Panc1 (cell line): ENCODE measurements at regions not wholly inside any gene's neighbourhood (a gene's known extent, or its start where the extent isn't known, plus 50 kb on each side); places are given as distances from the start of the nearest gene placed in this dataset.

ENCODE experiments used
- ATAC-seq: fragments of 200-7000 bp; cut with Tn5 transposase; 2 replicates; pipeline ENCODE4 v1.9.1; 2020; ENCODE audit warnings: mild to moderate bottlenecking, moderate library complexity
- BruUV-seq: library from RNA; stranded (reverse); fragments of 400-500 nt; replicated peaks from 2 replicates; lab custom pipeline; 2021; lab: Mats Ljungman, UMichigan
- CTCF ChIA-PET: fragments of 300-600 bp; sonication (Branson Sonifier 250); formaldehyde crosslinking; loops from one replicate; lab custom pipeline; 2022; ENCODE audit warnings: antibody characterized with exemption; lab: Charles Lee
- POLR2A ChIA-PET: fragments of 300-600 bp; sonication (Branson Sonifier 250); formaldehyde crosslinking; loops from one replicate; lab custom pipeline; 2022; ENCODE audit warnings: antibody characterized with exemption; lab: Charles Lee
- DNase-seq: peaks from one replicate; pipeline ENCODE4 v3.0.0-alpha.2; 2010; ENCODE audit warnings: low read depth, low spot score
- H3K27ac ChIP-seq: 2 replicates; pipeline ENCODE4 v1.5.1; 2011; ENCODE audit warnings: mild to moderate bottlenecking, low read length, inconsistent platforms
- H3K27me3 ChIP-seq: fragments of 200-500 bp; sonication (Bioruptor generic); 2 replicates; pipeline ENCODE4 v1.6.0; 2014; ENCODE audit warnings: low read length, inconsistent platforms; ENCODE audit not compliant: control insufficient read depth, insufficient read depth
- H3K36me3 ChIP-seq: fragments of 200-500 bp; sonication (Bioruptor generic); 2 replicates; pipeline ENCODE4 v1.5.1; 2014; ENCODE audit warnings: inconsistent platforms, mild to moderate bottlenecking, low read length, moderate library complexity; ENCODE audit not compliant: control insufficient read depth, insufficient read depth
- H3K4me1 ChIP-seq: 2 replicates; pipeline ENCODE4 v1.5.1; 2011; ENCODE audit warnings: inconsistent platforms, mild to moderate bottlenecking, low read length, moderate library complexity; ENCODE audit not compliant: control insufficient read depth, insufficient read depth
- H3K4me3 ChIP-seq, 2 experiments: 2 replicates each; pipeline ENCODE4 v1.5.1; 2011 to 2012; ENCODE audit warnings: low read depth in 2 of 2, low read length in 2 of 2, mild to moderate bottlenecking in 2 of 2, inconsistent platforms in 1 of 2, moderate library complexity in 1 of 2
- H3K9me3 ChIP-seq: fragments of 200-500 bp; sonication (Bioruptor generic); 2 replicates; pipeline ENCODE4 v1.5.1; 2014; ENCODE audit warnings: low read depth, mild to moderate bottlenecking, inconsistent platforms, low read length, moderate library complexity; ENCODE audit not compliant: control insufficient read depth, insufficient read depth
- CTCF ChIP-seq: fragments of 450-650 bp; IDR thresholded peaks from 2 replicates; pipeline ENCODE4 v1.5.1; 2017; ENCODE audit warnings: mild to moderate bottlenecking
- POLR2AphosphoS5 ChIP-seq: IDR thresholded peaks from 2 replicates; pipeline ENCODE4 v1.6.1; 2012; ENCODE audit warnings: mild to moderate bottlenecking, low read depth, low read length, moderate library complexity
- REST ChIP-seq, 2 experiments: IDR thresholded peaks; 2 replicates each; pipeline ENCODE4 v1.6.1; 2011 to 2012; ENCODE audit warnings: low read depth in 2 of 2, control low read depth in 1 of 2, low read length in 1 of 2, mild to moderate bottlenecking in 1 of 2, moderate library complexity in 1 of 2; ENCODE audit not compliant: insufficient read depth in 1 of 2
- SIN3A ChIP-seq: IDR thresholded peaks from 2 replicates; pipeline ENCODE4 v1.6.1; 2012; ENCODE audit warnings: low read depth, mild to moderate bottlenecking, low read length, moderate library complexity, borderline replicate concordance; ENCODE audit not compliant: insufficient read depth
- TCF7L2 ChIP-seq: IDR thresholded peaks from 2 replicates; pipeline ENCODE4 v1.6.1; 2011; ENCODE audit warnings: mild to moderate bottlenecking, low read depth, low read length, inconsistent platforms
- in situ Hi-C: cut with HindIII; loops from 2 replicates; pipeline ENCODE4 v1.10.0; 2016; ENCODE audit warnings: low sequenced_read_pairs, low pct_unique_long_range_greater_than_20kb
- intact Hi-C: fragments of 100-400 bp; cut with micrococcal nuclease; formaldehyde crosslinking; loops from one replicate; pipeline ENCODE4 v1.10.0; 2022; ENCODE audit not compliant: unreplicated experiment

- in situ Hi-C loops = no loop called here
These were observed 331.2 kb downstream of the SPRY2 start for GRCh38 chr13:80009760-80010159.

GRCh38 chr13:80006940-80007339 lies 334.0 kb downstream of the SPRY2 start:
- Histone ChIP-seq H3K4me1 (no peaks in the 10 kb centered on the region; the same call in 1 of the 2 replicates), H3K36me3 (no peaks in the 10 kb centered on the region), H3K4me3 (no peak overlapping the region), H3K27me3 (no peaks in the 10 kb centered on the region), H3K9me3 (no peaks in the 10 kb centered on the region), H3K27ac (no peak overlapping the region)
- TF ChIP-seq REST (IDR thresholded peaks at IDR 0.05; ENCODE audit: insufficient read depth in 1 of 2, low read depth in 2 of 2, low read length in 1 of 2) = no peak
- TF ChIP-seq POLR2AphosphoS5 = no peak
- TF ChIP-seq SIN3A = no peak
- TF ChIP-seq TCF7L2 = no peak
- TF ChIP-seq CTCF = no peak
- ATAC-seq (no peak), DNase-seq (no peak)
- CTCF ChIA-PET = no interaction called here
- BruUV-seq = no TSS peak
- intact Hi-C loops = no loop called here
- in situ Hi-C loops = no loop called here
- POLR2A ChIA-PET = no interaction called here

More at GRCh38 chr13:80009760-80010159, 331.2 kb downstream of the SPRY2 start:
- BruUV-seq = no TSS peak
- Histone ChIP-seq H3K36me3 (no peaks in the 10 kb centered on the region), H3K4me3 (no peak overlapping the region), H3K9me3 (no peaks in the 10 kb centered on the region), H3K27ac (no peak overlapping the region), H3K27me3 (no peaks in the 10 kb centered on the region), H3K4me1 (no peaks in the 10 kb centered on the region; the same call in 1 of the 2 replicates)
- ATAC-seq (no peak), DNase-seq (no peak)
- CTCF ChIA-PET = no interaction called here
- intact Hi-C loops = no loop called here
- no peak for TF ChIP-seq POLR2AphosphoS5
- no peak for TF ChIP-seq CTCF
- TF ChIP-seq TCF7L2 = no peak
- no peak for TF ChIP-seq SIN3A
- TF ChIP-seq REST (IDR thresholded peaks at IDR 0.05; ENCODE audit: insufficient read depth in 1 of 2, low read depth in 2 of 2, low read length in 1 of 2) = no peak
- POLR2A ChIA-PET = no interaction called here
